SK-N-SH treated with all-trans-retinoic acid at 6 μM for 48 hours (cell line): ENCODE measurements at regions not wholly inside any gene's neighbourhood (a gene's known extent, or its start where the extent isn't known, plus 50 kb on each side); places are given as distances from the start of the nearest gene placed in this dataset.

Experiments used
- ATAC-seq: fragments of 200-7000 bp; cut with Tn5 transposase; 3 replicates; pipeline ENCODE4 v1.9.1; 2020; ENCODE audit warnings: mild to moderate bottlenecking, moderate library complexity
- ARNTL ChIP-seq: fragments of 450-650 bp; formaldehyde crosslinking; IDR thresholded peaks from 2 replicates; pipeline ENCODE4 v1.5.0; 2020; ENCODE audit warnings: low read depth, mild to moderate bottlenecking, moderate library complexity, borderline replicate concordance
- BACH2 ChIP-seq: fragments of 250-450 bp; sonication (Bioruptor Pico); IDR thresholded peaks from 2 replicates; pipeline ENCODE4 v1.9.0; 2021; ENCODE audit warnings: mild to moderate bottlenecking, borderline replicate concordance
- CSDC2 ChIP-seq: fragments of 250-450 bp; sonication (Bioruptor Pico); IDR thresholded peaks from 2 replicates; pipeline ENCODE4 v1.5.0; 2020; ENCODE audit warnings: mild to moderate bottlenecking, moderate library complexity
- CSRNP3 ChIP-seq: fragments of 250-450 bp; sonication (Bioruptor Pico); IDR thresholded peaks from 2 replicates; pipeline ENCODE4 v1.5.1; 2021; ENCODE audit warnings: mild to moderate bottlenecking, moderate library complexity
- ESRRG ChIP-seq: fragments of 250-450 bp; sonication (Bioruptor Pico); IDR thresholded peaks from 2 replicates; pipeline ENCODE4 v1.6.1; 2021; ENCODE audit warnings: mild to moderate bottlenecking
- GLIS3 ChIP-seq: fragments of 250-450 bp; sonication (Bioruptor Pico); IDR thresholded peaks from 2 replicates; pipeline ENCODE4 v1.5.0; 2020; ENCODE audit warnings: mild to moderate bottlenecking, moderate library complexity
- PATZ1 ChIP-seq: fragments of 250-450 bp; sonication (Bioruptor Pico); IDR thresholded peaks from 2 replicates; pipeline ENCODE4 v1.8.0; 2020; ENCODE audit warnings: mild to moderate bottlenecking, moderate library complexity, borderline replicate concordance
- POU6F1 ChIP-seq: fragments of 250-450 bp; sonication (Bioruptor Pico); IDR thresholded peaks from 2 replicates; pipeline ENCODE4 v1.8.0; 2021; ENCODE audit warnings: low read depth, mild to moderate bottlenecking, moderate library complexity, borderline replicate concordance
- PPARA ChIP-seq: fragments of 250-450 bp; sonication (Bioruptor Pico); IDR thresholded peaks from 2 replicates; pipeline ENCODE4 v1.5.0; 2020; ENCODE audit warnings: mild to moderate bottlenecking, borderline replicate concordance
- RARB ChIP-seq: fragments of 250-450 bp; sonication (Bioruptor Pico); IDR thresholded peaks from 2 replicates; pipeline ENCODE4 v1.8.0; 2021; ENCODE audit warnings: mild to moderate bottlenecking, moderate library complexity
- SNAI2 ChIP-seq: fragments of 250-450 bp; sonication (Bioruptor Pico); IDR thresholded peaks from 2 replicates; pipeline ENCODE4 v1.5.0; 2020; ENCODE audit warnings: mild to moderate bottlenecking, moderate library complexity
- TCF4 ChIP-seq: fragments of 250-450 bp; sonication (Bioruptor Pico); IDR thresholded peaks from 2 replicates; pipeline ENCODE4 v1.8.0; 2021; ENCODE audit warnings: mild to moderate bottlenecking, moderate library complexity, borderline replicate concordance
- TOX ChIP-seq: fragments of 250-450 bp; sonication (Bioruptor Pico); IDR thresholded peaks from 2 replicates; pipeline ENCODE4 v1.8.0; 2021; ENCODE audit warnings: mild to moderate bottlenecking, moderate library complexity, borderline replicate concordance
- TSHZ2 ChIP-seq: fragments of 250-450 bp; sonication (Bioruptor Pico); IDR thresholded peaks from 2 replicates; pipeline ENCODE4 v1.5.0; 2020; ENCODE audit warnings: mild to moderate bottlenecking, moderate library complexity
- ZC3H10 ChIP-seq: fragments of 250-450 bp; sonication (Bioruptor Pico); IDR thresholded peaks from 2 replicates; pipeline ENCODE4 v1.5.1; 2021; ENCODE audit warnings: mild to moderate bottlenecking, moderate library complexity
- ZFP30 ChIP-seq: fragments of 450-650 bp; formaldehyde crosslinking; IDR thresholded peaks from 2 replicates; pipeline ENCODE4 v1.5.0; 2022; ENCODE audit warnings: mild to moderate bottlenecking, moderate library complexity
- ZNF565 ChIP-seq: fragments of 450-650 bp; formaldehyde crosslinking; conservative IDR thresholded peaks from 2 replicates; pipeline ENCODE4 v1.5.0; 2020; ENCODE audit warnings: low read depth, mild to moderate bottlenecking, moderate library complexity
- ZNF8 ChIP-seq: fragments of 450-650 bp; formaldehyde crosslinking; IDR thresholded peaks from 2 replicates; pipeline ENCODE4 v1.5.0; 2020; ENCODE audit warnings: mild to moderate bottlenecking, moderate library complexity

- no peak for TF ChIP-seq BACH2 (CRISPR knock-in tag)
- no peak for TF ChIP-seq ARNTL (CRISPR knock-in tag)
- TF ChIP-seq CSRNP3 (CRISPR knock-in tag) = no peak
- no peak for TF ChIP-seq SNAI2 (CRISPR knock-in tag)
- TF ChIP-seq ZNF8 = no peak
- no peak for TF ChIP-seq TSHZ2
- no peak for ATAC-seq
Measured at GRCh38 chrX:39169976-39170375, 368.7 kb downstream of the MID1IP1 start.

GRCh38 chrX:39170464-39170863 is 369.2 kb downstream of the MID1IP1 start:
- TF ChIP-seq TCF4 (CRISPR knock-in tag) (no peak), ZFP30 (CRISPR knock-in tag) (no peak), TSHZ2 (no peak), SNAI2 (CRISPR knock-in tag) (no peak), ZNF565 (no peak), ESRRG (CRISPR knock-in tag) (no peak)
- no peak for ATAC-seq

GRCh38 chrX:39171686-39172085 is 370.4 kb downstream of the MID1IP1 start:
- ATAC-seq = no peak
- no peak for TF ChIP-seq ZNF565

GRCh38 chrX:39174241-39174771 is 373.0 kb downstream of the MID1IP1 start:
- TF ChIP-seq POU6F1 (CRISPR knock-in tag) (no peak), RARB (CRISPR knock-in tag) (no peak), PPARA (CRISPR knock-in tag) (no peak), ZNF8 (no peak), CSRNP3 (CRISPR knock-in tag) (no peak), GLIS3 (CRISPR knock-in tag) (no peak)
- ATAC-seq = no peak

- no peak for ATAC-seq
- TF ChIP-seq GLIS3 (CRISPR knock-in tag) = no peak
- TF ChIP-seq PPARA (CRISPR knock-in tag) = no peak
- TF ChIP-seq ZC3H10 = no peak
- no peak for TF ChIP-seq ZNF8
- TF ChIP-seq PATZ1 (CRISPR knock-in tag) = no peak
- TF ChIP-seq CSDC2 (CRISPR knock-in tag) = no peak
- TF ChIP-seq TOX (CRISPR knock-in tag) = no peak
- TF ChIP-seq CSRNP3 (CRISPR knock-in tag) = no peak
- TF ChIP-seq ESRRG (CRISPR knock-in tag) = no peak
Measured at GRCh38 chrX:39174772-39175417, 373.6 kb downstream of the MID1IP1 start.
